Endothelial cell of umbilical vein (primary cell): ENCODE measurements at regions not wholly inside any gene's neighbourhood (a gene's known extent, or its start where the extent isn't known, plus 50 kb on each side); places are given as distances from the start of the nearest gene placed in this dataset.

Experiments used
- BruUV-seq: library from RNA; stranded (reverse); fragments of 400-500 nt; replicated peaks from 2 replicates; lab custom pipeline; 2021; lab: Mats Ljungman, UMichigan
- CTCF ChIA-PET: fragments of 300-600, 350-600 bp; sonication (Branson Sonifier 250); formaldehyde crosslinking; loops from one replicate; lab custom pipeline; 2021; ENCODE audit warnings: antibody characterized with exemption, inconsistent platforms; lab: Charles Lee
- POLR2A ChIA-PET: fragments of 300-600, 350-600 bp; sonication (Branson Sonifier 250); formaldehyde crosslinking; loops from one replicate; lab custom pipeline; 2021; ENCODE audit warnings: antibody characterized with exemption, inconsistent platforms; lab: Charles Lee
- DNase-seq: peaks from one replicate; pipeline ENCODE4 v3.0.0-alpha.2; 2011; ENCODE audit warnings: low read depth, low spot score
- FAIRE-seq: peaks from 2 replicates; lab custom pipeline; 2011; peaks lifted over from hg19 to GRCh38; lab: Jason Lieb, UNC
- H2AFZ ChIP-seq: 2 replicates; pipeline ENCODE4 v1.6.0; 2012; ENCODE audit warnings: low read depth, low read length, control low read depth, inconsistent platforms
- H3K27ac ChIP-seq: 2 replicates; pipeline ENCODE4 v1.5.1; 2011; ENCODE audit warnings: low read depth, mild to moderate bottlenecking, control low read depth, low read length, moderate library complexity; ENCODE audit not compliant: insufficient read depth
- H3K27me3 ChIP-seq, 2 experiments: 2 replicates each; pipeline versions ENCODE4 v1.6.0 to v1.6.1; 2011; ENCODE audit warnings: low read length in 2 of 2, mixed read lengths in 1 of 2; ENCODE audit not compliant: control insufficient read depth in 2 of 2, insufficient read depth in 2 of 2
- H3K36me3 ChIP-seq, 2 experiments: 2 replicates in 1 of 2; 3 replicates in 1 of 2; pipeline ENCODE4 v1.5.1; 2011; ENCODE audit warnings: low read length in 2 of 2, mild to moderate bottlenecking in 1 of 2, moderate library complexity in 1 of 2; ENCODE audit not compliant: control insufficient read depth in 2 of 2, insufficient read depth in 2 of 2; ENCODE audit errors: extremely low read depth in 1 of 2
- H3K4me1 ChIP-seq: 3 replicates; pipeline ENCODE4 v1.5.1; 2011; ENCODE audit warnings: mild to moderate bottlenecking, low read length; ENCODE audit not compliant: control insufficient read depth, insufficient read depth; ENCODE audit errors: extremely low read depth
- H3K4me2 ChIP-seq: 2 replicates; pipeline ENCODE4 v1.6.1; 2011; ENCODE audit warnings: low read length, control low read depth, mixed read lengths; ENCODE audit not compliant: insufficient read depth
- H3K4me3 ChIP-seq, 3 experiments: fragments of 200-600 bp in 1 of 3; sonication (generic), shearing (Covaris generic) in 1 of 3; replicated peaks in 1 of 3; 2 replicates each; pipeline ENCODE4 v1.5.1; 2011 to 2016; ENCODE audit warnings: control low read depth in 3 of 3, low read length in 3 of 3, mild to moderate bottlenecking in 2 of 3, inconsistent platforms in 1 of 3, low read depth in 1 of 3, moderate library complexity in 1 of 3; ENCODE audit not compliant: insufficient read depth in 1 of 3
- H3K79me2 ChIP-seq: 2 replicates; pipeline ENCODE4 v1.6.0; 2012; ENCODE audit warnings: low read length, inconsistent platforms; ENCODE audit not compliant: control insufficient read depth, insufficient read depth
- H3K9ac ChIP-seq: replicated peaks from 2 replicates; pipeline ENCODE3; 2011; ENCODE audit warnings: low read length, control low read depth; ENCODE audit not compliant: insufficient read depth; ENCODE audit errors: extremely low read depth
- H3K9me1 ChIP-seq: replicated peaks from 3 replicates; pipeline ENCODE4 v1.6.0; 2011; ENCODE audit warnings: mild to moderate bottlenecking, low read length; ENCODE audit not compliant: control insufficient read depth, insufficient read depth; ENCODE audit errors: extremely low read depth
- H3K9me3 ChIP-seq: replicated peaks from 2 replicates; pipeline ENCODE4 v1.5.1; 2012; ENCODE audit warnings: low read length, inconsistent platforms; ENCODE audit not compliant: control insufficient read depth, insufficient read depth
- H4K20me1 ChIP-seq: replicated peaks from 2 replicates; pipeline ENCODE3; 2011; ENCODE audit warnings: mild to moderate bottlenecking, low read length; ENCODE audit not compliant: control insufficient read depth, insufficient read depth; ENCODE audit errors: extremely low read depth
- EZH2 ChIP-seq: IDR thresholded peaks from 2 replicates; pipeline ENCODE4 v1.6.1; 2012; ENCODE audit warnings: borderline replicate concordance, low read depth, mild to moderate bottlenecking, moderate library complexity, low read length, inconsistent platforms; ENCODE audit not compliant: severe bottlenecking
- FOS ChIP-seq: IDR thresholded peaks from 2 replicates; pipeline ENCODE4 v1.6.1; 2011; ENCODE audit warnings: mild to moderate bottlenecking, low read length, moderate library complexity, borderline replicate concordance; ENCODE audit not compliant: insufficient read depth
- GATA2 ChIP-seq: IDR thresholded peaks from 2 replicates; pipeline ENCODE4 v1.7.0; 2011; ENCODE audit warnings: low read depth, mild to moderate bottlenecking, moderate library complexity, mixed read lengths, low read length; ENCODE audit not compliant: insufficient read length, insufficient read depth
- JUN ChIP-seq: IDR thresholded peaks from 2 replicates; pipeline ENCODE4 v1.6.1; 2011; ENCODE audit warnings: borderline replicate concordance, low read depth; ENCODE audit not compliant: insufficient read length, insufficient read depth
- MYC ChIP-seq: IDR thresholded peaks from one replicate; pipeline ENCODE4 v1.6.1; 2011; ENCODE audit warnings: mild to moderate bottlenecking, low read depth, low read length
- POLR2A ChIP-seq: IDR thresholded peaks from 2 replicates; pipeline ENCODE4 v1.6.1; 2012; ENCODE audit warnings: low read depth, mild to moderate bottlenecking, control low read depth, low read length
- POLR2AphosphoS5 ChIP-seq: IDR thresholded peaks from 2 replicates; pipeline ENCODE4 v1.6.1; 2012; ENCODE audit warnings: low read depth, mild to moderate bottlenecking, control low read depth, low read length, moderate library complexity; ENCODE audit not compliant: insufficient read depth
- dilution Hi-C: fragments of 300-500 bp; cut with MboI; formaldehyde crosslinking; loops from one replicate; pipeline ENCODE4 v1.15.0; 2019; ENCODE audit warnings: low sequenced_read_pairs; ENCODE audit not compliant: extremely low pct_ligation_motif_present
- intact Hi-C: fragments of 100-400 bp; cut with micrococcal nuclease; formaldehyde crosslinking; loops from one replicate; pipeline ENCODE4 v1.10.0; 2022
- TF ChIP-seq, protein P1 (sequence below), 2 donors: IDR thresholded peaks; 1 replicate in 1 of 2; 2 replicates in 1 of 2; pipeline ENCODE4 v1.5.1; 2011; ENCODE audit warnings: low read length in 2 of 2, mild to moderate bottlenecking in 2 of 2, moderate library complexity in 2 of 2, control low read depth in 1 of 2, inconsistent platforms in 1 of 2, low read depth in 1 of 2; ENCODE audit not compliant: insufficient read depth in 1 of 2; ENCODE audit errors: extremely low read depth in 1 of 2
- TF ChIP-seq, protein P2 (sequence below): IDR thresholded peaks from 2 replicates; pipeline ENCODE4 v1.6.1; 2011; ENCODE audit not compliant: insufficient read depth, insufficient read length

DNA sequence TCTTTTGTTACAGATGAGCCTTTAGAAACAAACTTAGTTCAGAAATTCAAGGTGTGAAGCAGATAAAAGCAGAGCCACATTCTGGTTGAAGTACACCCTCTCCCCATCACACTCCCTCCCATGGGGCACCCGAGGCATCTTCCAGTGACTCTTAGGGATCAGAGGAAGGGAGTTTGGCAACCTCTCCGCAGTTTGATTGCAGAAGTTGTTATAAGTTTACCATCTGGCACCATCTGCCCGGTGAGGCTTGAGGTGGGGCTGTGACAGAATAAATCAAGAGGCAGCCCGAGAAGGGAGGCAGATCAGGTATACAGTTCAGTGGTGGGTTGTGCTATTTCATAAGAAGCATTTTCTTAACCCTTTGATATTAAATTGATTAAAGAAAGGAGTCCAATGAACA is 458.6 kb upstream of the CLINT1 start:
- Histone ChIP-seq H2AFZ (no peak overlapping the region), H3K27ac (no peak overlapping the region), H3K36me3 (no peaks in the 10 kb centered on the region), H3K9me3 (no peaks in the 10 kb centered on the region), H3K4me1 (no peaks in the 10 kb centered on the region), H3K79me2 (no peaks in the 10 kb centered on the region), H3K4me2 (no peak overlapping the region), H3K4me3 (no peak overlapping the region), H3K27me3 (no peaks in the 10 kb centered on the region), H4K20me1 (no peaks in the 10 kb centered on the region), H3K9ac (no peak overlapping the region), H3K9me1 (no peaks in the 10 kb centered on the region)
- CTCF ChIA-PET: no interaction called here
- TF ChIP-seq GATA2: no peak
- no peak for TF ChIP-seq POLR2A
- no peak for TF ChIP-seq FOS
- TF ChIP-seq EZH2: no peak
- no peak for TF ChIP-seq JUN
- TF ChIP-seq, protein P1, sequence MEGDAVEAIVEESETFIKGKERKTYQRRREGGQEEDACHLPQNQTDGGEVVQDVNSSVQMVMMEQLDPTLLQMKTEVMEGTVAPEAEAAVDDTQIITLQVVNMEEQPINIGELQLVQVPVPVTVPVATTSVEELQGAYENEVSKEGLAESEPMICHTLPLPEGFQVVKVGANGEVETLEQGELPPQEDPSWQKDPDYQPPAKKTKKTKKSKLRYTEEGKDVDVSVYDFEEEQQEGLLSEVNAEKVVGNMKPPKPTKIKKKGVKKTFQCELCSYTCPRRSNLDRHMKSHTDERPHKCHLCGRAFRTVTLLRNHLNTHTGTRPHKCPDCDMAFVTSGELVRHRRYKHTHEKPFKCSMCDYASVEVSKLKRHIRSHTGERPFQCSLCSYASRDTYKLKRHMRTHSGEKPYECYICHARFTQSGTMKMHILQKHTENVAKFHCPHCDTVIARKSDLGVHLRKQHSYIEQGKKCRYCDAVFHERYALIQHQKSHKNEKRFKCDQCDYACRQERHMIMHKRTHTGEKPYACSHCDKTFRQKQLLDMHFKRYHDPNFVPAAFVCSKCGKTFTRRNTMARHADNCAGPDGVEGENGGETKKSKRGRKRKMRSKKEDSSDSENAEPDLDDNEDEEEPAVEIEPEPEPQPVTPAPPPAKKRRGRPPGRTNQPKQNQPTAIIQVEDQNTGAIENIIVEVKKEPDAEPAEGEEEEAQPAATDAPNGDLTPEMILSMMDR (IDR thresholded peaks at IDR 0.05; ENCODE audit: extremely low read depth in 1 of 2, insufficient read depth in 1 of 2, low read depth in 1 of 2, low read length in 2 of 2): no peak
- no peak for TF ChIP-seq MYC
- TF ChIP-seq, protein P2, sequence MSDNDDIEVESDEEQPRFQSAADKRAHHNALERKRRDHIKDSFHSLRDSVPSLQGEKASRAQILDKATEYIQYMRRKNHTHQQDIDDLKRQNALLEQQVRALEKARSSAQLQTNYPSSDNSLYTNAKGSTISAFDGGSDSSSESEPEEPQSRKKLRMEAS: no peak
- no peak for TF ChIP-seq POLR2AphosphoS5
- intact Hi-C loops (no loop called here), dilution Hi-C loops (no loop called here)
- DNase-seq (no peak), FAIRE-seq (no peak)
- POLR2A ChIA-PET: no interaction called here
- no TSS peak for BruUV-seq
